Peyer's patch (tissue), 4 donors: ENCODE measurements at regions not wholly inside any gene's neighbourhood (a gene's known extent, or its start where the extent isn't known, plus 50 kb on each side); places are given as distances from the start of the nearest gene placed in this dataset.

Experiments used
- DNase-seq, 3 donors: peaks; one replicate each; pipeline ENCODE4 v3.0.0-alpha.2; 2017 to 2019
- H3K27ac ChIP-seq, 4 donors: fragments of 200-600 bp; sonication (generic); one replicate each; pipeline ENCODE4 v1.5.1; 2016 to 2019
- H3K27me3 ChIP-seq, 2 donors: fragments of 200-600 bp; sonication (generic); one replicate each; pipeline ENCODE4 v1.5.1; 2019
- H3K36me3 ChIP-seq, 3 donors: fragments of 200-600 bp; sonication (generic); one replicate each; pipeline ENCODE4 v1.5.1; 2016 to 2019
- H3K4me1 ChIP-seq, 4 donors: fragments of 200-600 bp; sonication (generic); one replicate each; pipeline ENCODE4 v1.5.1; 2016 to 2019
- H3K4me3 ChIP-seq, 4 donors: fragments of 200-600 bp; sonication (generic); 1 replicate in 3 of 4; 2 replicates in 1 of 4; pipeline ENCODE4 v1.5.1; 2016 to 2019; ENCODE audit warnings: mild to moderate bottlenecking in 1 of 4
- H3K9me3 ChIP-seq, 4 donors: fragments of 200-600 bp; sonication (generic); one replicate each; pipeline ENCODE4 v1.5.1; 2016 to 2019; ENCODE audit warnings: mild to moderate bottlenecking in 1 of 4
- CTCF ChIP-seq, 6 experiments: fragments of 450-650 bp in 4 of 6; fragments of 200-600 bp in 2 of 6; sonication (generic) in 1 of 6; IDR thresholded peaks; one replicate each; pipeline ENCODE4 v1.5.1; 2017 to 2019; ENCODE audit warnings: antibody characterized with exemption in 6 of 6, mild to moderate bottlenecking in 3 of 6, moderate library complexity in 1 of 6
- POLR2A ChIP-seq, 2 donors: fragments of 450-650 bp; IDR thresholded peaks; one replicate each; pipeline ENCODE4 v1.5.1; 2017; ENCODE audit warnings: antibody characterized with exemption in 2 of 2, mild to moderate bottlenecking in 2 of 2, moderate library complexity in 2 of 2

- no peaks in the 10 kb centered on the region for H3K9me3 ChIP-seq
- TF ChIP-seq POLR2A (IDR thresholded peaks at IDR 0.05) = no peak
- TF ChIP-seq CTCF (IDR thresholded peaks at IDR 0.05) = no peak
- no peaks in the 10 kb centered on the region for H3K4me1 ChIP-seq
- no peaks in the 10 kb centered on the region for H3K36me3 ChIP-seq
- no peak for DNase-seq
- no peak overlapping the region for H3K4me3 ChIP-seq
- H3K27ac ChIP-seq = no peak overlapping the region
- H3K27me3 ChIP-seq = no peaks in the 10 kb centered on the region
These were observed 126.1 kb downstream of the MAD2L1 start for GRCh38 chr4:119940557-119940956.

- DNase-seq = no peak
- Histone ChIP-seq H3K27ac (no peak overlapping the region), H3K9me3 (no peaks in the 10 kb centered on the region), H3K4me3 (no peak overlapping the region), H3K4me1 (no peaks in the 10 kb centered on the region), H3K36me3 (no peaks in the 10 kb centered on the region), H3K27me3 (no peaks in the 10 kb centered on the region)
- TF ChIP-seq CTCF (IDR thresholded peaks at IDR 0.05) = no peak
- TF ChIP-seq POLR2A (IDR thresholded peaks at IDR 0.05) = no peak
These were observed 127.3 kb downstream of the MAD2L1 start for GRCh38 chr4:119939071-119939995.

GRCh38 chr4:119937746-119938145 is 128.9 kb downstream of the MAD2L1 start:
- H3K27ac ChIP-seq = no peak overlapping the region
- TF ChIP-seq CTCF (IDR thresholded peaks at IDR 0.05) (no peak), POLR2A (IDR thresholded peaks at IDR 0.05) (no peak)
- no peak for DNase-seq
- H3K4me1 ChIP-seq = no peaks in the 10 kb centered on the region
- H3K9me3 ChIP-seq = no peaks in the 10 kb centered on the region
- H3K27me3 ChIP-seq = no peaks in the 10 kb centered on the region
- H3K4me3 ChIP-seq = no peak overlapping the region
- no peaks in the 10 kb centered on the region for H3K36me3 ChIP-seq

- Histone ChIP-seq H3K4me1 (no peaks in the 10 kb centered on the region), H3K9me3 (no peaks in the 10 kb centered on the region), H3K36me3 (no peaks in the 10 kb centered on the region), H3K27ac (no peak overlapping the region), H3K4me3 (no peak overlapping the region), H3K27me3 (no peaks in the 10 kb centered on the region)
- TF ChIP-seq CTCF (IDR thresholded peaks at IDR 0.05) = no peak
- TF ChIP-seq POLR2A (IDR thresholded peaks at IDR 0.05) = no peak
- no peak for DNase-seq
These were observed 133.0 kb downstream of the MAD2L1 start for GRCh38 chr4:119933606-119934005.

- H3K27me3 ChIP-seq = no peaks in the 10 kb centered on the region
- TF ChIP-seq CTCF (IDR thresholded peaks at IDR 0.05) = no peak
- no peak for TF ChIP-seq POLR2A (IDR thresholded peaks at IDR 0.05)
- no peaks in the 10 kb centered on the region for H3K4me1 ChIP-seq
- H3K9me3 ChIP-seq = no peaks in the 10 kb centered on the region
- H3K4me3 ChIP-seq = no peak overlapping the region
- no peaks in the 10 kb centered on the region for H3K36me3 ChIP-seq
- no peak overlapping the region for H3K27ac ChIP-seq
- no peak for DNase-seq
These were observed 134.4 kb downstream of the MAD2L1 start for GRCh38 chr4:119932277-119932676.
